ENCODE measurements at regions not wholly inside any gene's neighbourhood (a gene's known extent, or its start where the extent isn't known, plus 50 kb on each side); places are given as distances from the start of the nearest gene placed in this dataset.

DNA sequence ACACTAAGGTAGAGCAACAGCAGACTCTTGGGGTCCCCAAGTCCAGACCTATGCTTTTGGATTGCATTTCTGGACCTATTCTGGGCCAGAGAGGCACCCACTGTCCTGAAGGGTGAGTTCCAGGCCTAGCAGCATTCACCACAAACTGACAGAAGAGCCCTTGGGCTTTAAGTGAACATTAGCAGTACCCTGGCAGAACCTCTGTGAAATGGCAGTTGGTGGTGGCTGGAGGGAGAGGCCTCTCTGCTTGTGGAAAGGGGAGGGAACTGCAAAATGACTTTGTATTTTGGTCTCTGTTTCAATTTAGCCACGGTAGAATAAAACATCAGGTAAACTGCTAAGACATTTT lies 1211.9 kb downstream of the PCDH18 start:
- Histone ChIP-seq H3K27ac (ENCODE audit: low read length in 2 of 2) (no peak overlapping the region), H3K4me3 (ENCODE audit: control extremely low read depth in 1 of 5, extremely low read depth in 1 of 5, insufficient read depth in 1 of 5, low read depth in 2 of 5, low read length in 4 of 5) (no peak overlapping the region), H3K9ac (ENCODE audit: low read length) (no peak overlapping the region), H4K20me1 (ENCODE audit: control insufficient read depth, insufficient read depth, low read length, poor library complexity, severe bottlenecking) (no peaks in the 10 kb centered on the region), H3K27me3 (replicated peaks in 1 of 4; ENCODE audit: control extremely low read depth in 1 of 4, control insufficient read depth in 3 of 4, insufficient read depth in 4 of 4, low read length in 3 of 4) (no peaks in the 10 kb centered on the region), H3K4me2 (replicated peaks; ENCODE audit: low read depth, low read length, poor library complexity, severe bottlenecking) (no peak overlapping the region), H3K4me1 (ENCODE audit: control insufficient read depth in 2 of 2, insufficient read depth in 2 of 2, low read length in 2 of 2) (no peaks in the 10 kb centered on the region), H3K79me2 (ENCODE audit: control insufficient read depth, insufficient read depth, low read length) (no peaks in the 10 kb centered on the region), H3K36me3 (replicated peaks in 1 of 2; ENCODE audit: control extremely low read depth in 1 of 2, control insufficient read depth in 1 of 2, extremely low read depth in 1 of 2, insufficient read depth in 2 of 2, low read length in 1 of 2) (no peaks in the 10 kb centered on the region), H2AFZ (ENCODE audit: insufficient read depth, low read depth, low read length, poor library complexity, severe bottlenecking) (no peak overlapping the region), H3K9me3 (ENCODE audit: control extremely low read depth in 1 of 3, control insufficient read depth in 2 of 3, insufficient read depth in 1 of 3, low read length in 2 of 3) (no peaks in the 10 kb centered on the region)
- ATAC-seq (ENCODE audit: low read depth) (no peak), DNase-seq (no peak)
- intact Hi-C loops (cut with micrococcal nuclease) = no loop called here
- TF ChIP-seq, protein P1, sequence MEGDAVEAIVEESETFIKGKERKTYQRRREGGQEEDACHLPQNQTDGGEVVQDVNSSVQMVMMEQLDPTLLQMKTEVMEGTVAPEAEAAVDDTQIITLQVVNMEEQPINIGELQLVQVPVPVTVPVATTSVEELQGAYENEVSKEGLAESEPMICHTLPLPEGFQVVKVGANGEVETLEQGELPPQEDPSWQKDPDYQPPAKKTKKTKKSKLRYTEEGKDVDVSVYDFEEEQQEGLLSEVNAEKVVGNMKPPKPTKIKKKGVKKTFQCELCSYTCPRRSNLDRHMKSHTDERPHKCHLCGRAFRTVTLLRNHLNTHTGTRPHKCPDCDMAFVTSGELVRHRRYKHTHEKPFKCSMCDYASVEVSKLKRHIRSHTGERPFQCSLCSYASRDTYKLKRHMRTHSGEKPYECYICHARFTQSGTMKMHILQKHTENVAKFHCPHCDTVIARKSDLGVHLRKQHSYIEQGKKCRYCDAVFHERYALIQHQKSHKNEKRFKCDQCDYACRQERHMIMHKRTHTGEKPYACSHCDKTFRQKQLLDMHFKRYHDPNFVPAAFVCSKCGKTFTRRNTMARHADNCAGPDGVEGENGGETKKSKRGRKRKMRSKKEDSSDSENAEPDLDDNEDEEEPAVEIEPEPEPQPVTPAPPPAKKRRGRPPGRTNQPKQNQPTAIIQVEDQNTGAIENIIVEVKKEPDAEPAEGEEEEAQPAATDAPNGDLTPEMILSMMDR (IDR thresholded peaks at IDR 0.05) = no peak
- TF ChIP-seq EZH2 (IDR thresholded peaks at IDR 0.05; ENCODE audit: borderline replicate concordance, insufficient read depth, low read depth, low read length, poor library complexity, severe bottlenecking) = no peak
- no peak overlapping the region for H3K4me3 Mint-ChIP-seq
- ChIA-PET POLR2A (no interaction called here), CTCF (no interaction called here)
- H3K27ac Mint-ChIP-seq = no peak overlapping the region
- H3K27me3 Mint-ChIP-seq = no peaks in the 10 kb centered on the region
- no peaks in the 10 kb centered on the region for H3K9me3 Mint-ChIP-seq (ENCODE audit: insufficient read depth)
- no peaks in the 10 kb centered on the region for H3K4me1 Mint-ChIP-seq
- no CpG with 5 or more reads among the region's 1 CpG for WGBS (ENCODE audit: insufficient coverage)

DNA sequence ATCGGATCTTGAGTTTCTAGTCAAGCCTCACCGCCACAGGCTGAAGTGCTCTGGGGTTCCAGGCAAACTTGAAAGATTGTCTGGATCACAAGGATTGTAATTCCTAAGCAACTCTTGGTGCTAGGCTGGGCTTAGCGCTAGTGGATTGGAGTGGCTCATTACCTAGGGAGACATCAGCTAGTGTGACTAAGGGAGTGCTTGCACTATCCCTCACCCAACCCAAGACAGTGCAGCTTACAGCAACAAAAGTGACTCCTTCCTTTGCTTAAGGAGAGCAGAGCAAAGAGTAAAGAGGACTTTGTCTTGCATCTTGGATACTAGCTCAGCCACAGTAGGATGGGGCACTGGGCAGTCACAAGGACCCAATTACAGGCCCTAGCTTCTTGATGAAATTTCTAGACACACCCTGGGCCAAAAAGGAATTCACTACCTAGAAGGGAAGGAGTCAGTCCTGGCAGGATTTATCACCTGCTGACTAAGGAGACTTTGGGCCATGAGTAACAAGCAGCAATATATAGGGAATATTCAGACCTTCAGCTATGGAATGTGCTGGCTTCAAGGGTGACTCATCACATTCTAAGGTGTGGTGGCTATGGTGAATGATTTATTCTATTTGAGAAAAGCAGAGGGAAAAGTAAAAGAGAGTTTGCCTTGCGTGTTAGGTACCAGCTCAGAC lies 1212.4 kb downstream of the PCDH18 start:
- H3K4me1 Mint-ChIP-seq = no peaks in the 10 kb centered on the region
- no peaks in the 10 kb centered on the region for H3K36me3 ChIP-seq (replicated peaks in 1 of 2; ENCODE audit: control extremely low read depth in 1 of 2, control insufficient read depth in 1 of 2, extremely low read depth in 1 of 2, insufficient read depth in 2 of 2, low read length in 1 of 2)
- DNase-seq (no peak), ATAC-seq (ENCODE audit: low read depth) (no peak)
- H3K4me3 Mint-ChIP-seq = no peak overlapping the region
- no peaks in the 10 kb centered on the region for H3K79me2 ChIP-seq (ENCODE audit: control insufficient read depth, insufficient read depth, low read length)
- H3K9me3 ChIP-seq (ENCODE audit: control extremely low read depth in 1 of 3, control insufficient read depth in 2 of 3, insufficient read depth in 1 of 3, low read length in 2 of 3) = no peaks in the 10 kb centered on the region
- no peaks in the 10 kb centered on the region for H3K4me1 ChIP-seq (ENCODE audit: control insufficient read depth in 2 of 2, insufficient read depth in 2 of 2, low read length in 2 of 2)
- no peaks in the 10 kb centered on the region for H3K27me3 Mint-ChIP-seq
- ChIA-PET POLR2A (no interaction called here), CTCF (no interaction called here)
- H3K27ac ChIP-seq (ENCODE audit: low read length in 2 of 2) = no peak overlapping the region
- H3K9ac ChIP-seq (ENCODE audit: low read length) = no peak overlapping the region
- no peak overlapping the region for H3K4me2 ChIP-seq (replicated peaks; ENCODE audit: low read depth, low read length, poor library complexity, severe bottlenecking)
- H3K4me3 ChIP-seq (ENCODE audit: control extremely low read depth in 1 of 5, extremely low read depth in 1 of 5, insufficient read depth in 1 of 5, low read depth in 2 of 5, low read length in 4 of 5) = no peak overlapping the region
- no peak overlapping the region for H3K27ac Mint-ChIP-seq
- H3K27me3 ChIP-seq (replicated peaks in 1 of 4; ENCODE audit: control extremely low read depth in 1 of 4, control insufficient read depth in 3 of 4, insufficient read depth in 4 of 4, low read length in 3 of 4) = no peaks in the 10 kb centered on the region
- H3K9me3 Mint-ChIP-seq (ENCODE audit: insufficient read depth) = no peaks in the 10 kb centered on the region
- no peak overlapping the region for H2AFZ ChIP-seq (ENCODE audit: insufficient read depth, low read depth, low read length, poor library complexity, severe bottlenecking)
- TF ChIP-seq EZH2 (IDR thresholded peaks at IDR 0.05; ENCODE audit: borderline replicate concordance, insufficient read depth, low read depth, low read length, poor library complexity, severe bottlenecking) = no peak
- TF ChIP-seq, protein P1 (IDR thresholded peaks at IDR 0.05) = no peak
- intact Hi-C loops (cut with micrococcal nuclease) = no loop called here
- 100% methylated on average over 3 of the region's 4 CpGs for WGBS (ENCODE audit: insufficient coverage)
- H4K20me1 ChIP-seq (ENCODE audit: control insufficient read depth, insufficient read depth, low read length, poor library complexity, severe bottlenecking) = no peaks in the 10 kb centered on the region
